ENCODE measurements at regions not wholly inside any gene's neighbourhood (a gene's known extent, or its start where the extent isn't known, plus 50 kb on each side); places are given as distances from the start of the nearest gene placed in this dataset.
"Not testable (repeated sequence)": the region's sequence is repeated elsewhere in the genome, so short reads cannot be mapped to it uniquely, and the experiment has no call there.

DNA sequence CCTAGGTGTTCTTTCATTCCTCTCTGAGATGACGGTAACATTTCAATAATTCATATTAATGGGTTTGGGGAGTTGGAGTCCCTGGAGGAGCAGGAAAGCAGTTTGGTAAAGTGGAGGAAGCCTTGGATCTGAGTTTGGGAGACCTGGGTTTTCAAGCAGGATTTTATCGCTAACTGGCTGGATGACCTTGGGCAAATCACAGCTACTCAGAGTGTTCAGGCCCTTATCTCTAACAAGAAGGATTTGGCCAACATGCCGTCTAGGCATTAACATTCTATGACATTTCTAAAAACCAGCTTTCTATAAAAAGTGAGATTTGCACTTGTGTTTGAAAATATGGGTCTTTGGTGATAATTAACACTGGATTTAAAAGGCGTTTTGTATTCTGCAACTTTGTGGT, 59.7 kb upstream of the MEX3C start:
- TF ChIP-seq, protein P1, sequence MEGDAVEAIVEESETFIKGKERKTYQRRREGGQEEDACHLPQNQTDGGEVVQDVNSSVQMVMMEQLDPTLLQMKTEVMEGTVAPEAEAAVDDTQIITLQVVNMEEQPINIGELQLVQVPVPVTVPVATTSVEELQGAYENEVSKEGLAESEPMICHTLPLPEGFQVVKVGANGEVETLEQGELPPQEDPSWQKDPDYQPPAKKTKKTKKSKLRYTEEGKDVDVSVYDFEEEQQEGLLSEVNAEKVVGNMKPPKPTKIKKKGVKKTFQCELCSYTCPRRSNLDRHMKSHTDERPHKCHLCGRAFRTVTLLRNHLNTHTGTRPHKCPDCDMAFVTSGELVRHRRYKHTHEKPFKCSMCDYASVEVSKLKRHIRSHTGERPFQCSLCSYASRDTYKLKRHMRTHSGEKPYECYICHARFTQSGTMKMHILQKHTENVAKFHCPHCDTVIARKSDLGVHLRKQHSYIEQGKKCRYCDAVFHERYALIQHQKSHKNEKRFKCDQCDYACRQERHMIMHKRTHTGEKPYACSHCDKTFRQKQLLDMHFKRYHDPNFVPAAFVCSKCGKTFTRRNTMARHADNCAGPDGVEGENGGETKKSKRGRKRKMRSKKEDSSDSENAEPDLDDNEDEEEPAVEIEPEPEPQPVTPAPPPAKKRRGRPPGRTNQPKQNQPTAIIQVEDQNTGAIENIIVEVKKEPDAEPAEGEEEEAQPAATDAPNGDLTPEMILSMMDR (IDR thresholded peaks at IDR 0.05): no peak
- H3K27me3 Mint-ChIP-seq (ENCODE audit: insufficient read depth): peaks cover 1% of the 10 kb centered on the region; the same call in 1 of the 2 replicates
- H3K4me1 Mint-ChIP-seq (ENCODE audit: low read depth): no peaks in the 10 kb centered on the region

DNA sequence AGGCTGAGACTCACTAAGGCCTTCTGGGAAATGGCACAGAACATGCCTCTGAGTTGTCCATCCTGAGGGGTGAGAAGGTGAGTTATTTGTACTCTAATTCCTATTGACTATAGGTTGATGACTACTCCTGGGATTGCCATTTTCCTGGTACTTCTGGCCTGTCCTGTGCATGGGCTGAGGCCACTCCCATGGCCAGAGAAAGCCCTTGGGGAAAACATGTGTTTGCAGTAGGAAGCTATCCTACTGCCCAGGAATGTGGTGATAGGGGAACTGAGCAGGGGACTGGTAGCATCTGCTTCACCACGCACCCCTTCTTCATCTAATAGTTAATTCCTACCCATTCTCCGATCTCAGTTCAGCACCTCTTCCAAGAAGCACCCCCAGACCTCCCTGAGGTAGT, 62.6 kb upstream of the MEX3C start:
- Mint-ChIP-seq H3K4me1 (ENCODE audit: low read depth) (no peaks in the 10 kb centered on the region), H3K27ac (no peak overlapping the region), H3K9me3 (peaks cover 1% of the 10 kb centered on the region; the same call in 1 of the 2 replicates), H3K27me3 (ENCODE audit: insufficient read depth) (0 out of 2 replicates have a peak, but pooled peaks cover 1% of the 10 kb centered on the region), H3K36me3 (ENCODE audit: low read depth) (no peaks in the 10 kb centered on the region), H3K4me3 (no peak overlapping the region)
- no peak for DNase-seq
- TF ChIP-seq, protein P1 (IDR thresholded peaks at IDR 0.05): no peak

More for the DNA sequence above, 59.7 kb upstream of the MEX3C start:
- H3K4me3 Mint-ChIP-seq: no peak overlapping the region
- no peak for DNase-seq
- peaks cover 9% of the 10 kb centered on the region for H3K9me3 Mint-ChIP-seq
- no peaks in the 10 kb centered on the region for H3K36me3 Mint-ChIP-seq (ENCODE audit: low read depth)
- no peak overlapping the region for H3K27ac Mint-ChIP-seq

DNA sequence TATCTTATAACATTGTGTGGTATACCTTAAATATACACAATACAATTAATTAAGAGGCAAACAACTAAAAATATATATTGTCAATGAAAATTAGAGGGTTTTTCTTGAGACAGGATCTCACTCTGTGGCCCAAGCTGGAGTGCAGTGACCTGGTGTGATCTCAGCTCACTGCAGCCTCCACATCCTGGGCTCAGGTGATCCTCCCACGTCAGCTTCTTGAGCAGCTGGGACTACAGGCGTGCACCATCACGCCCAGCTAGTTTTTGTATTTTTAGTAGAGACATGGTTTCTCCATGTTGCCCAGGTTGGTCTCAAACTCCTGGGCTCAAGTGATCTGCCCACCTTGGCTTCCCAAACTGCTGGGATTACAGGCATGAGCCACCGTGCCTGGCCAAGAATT, 68.6 kb upstream of the MEX3C start:
- H3K27me3 Mint-ChIP-seq (ENCODE audit: insufficient read depth); H3K4me1 Mint-ChIP-seq (ENCODE audit: low read depth); H3K36me3 Mint-ChIP-seq (ENCODE audit: low read depth); H3K27ac Mint-ChIP-seq; DNase-seq; H3K4me3 Mint-ChIP-seq; H3K9me3 Mint-ChIP-seq: not testable (repeated sequence)

DNA sequence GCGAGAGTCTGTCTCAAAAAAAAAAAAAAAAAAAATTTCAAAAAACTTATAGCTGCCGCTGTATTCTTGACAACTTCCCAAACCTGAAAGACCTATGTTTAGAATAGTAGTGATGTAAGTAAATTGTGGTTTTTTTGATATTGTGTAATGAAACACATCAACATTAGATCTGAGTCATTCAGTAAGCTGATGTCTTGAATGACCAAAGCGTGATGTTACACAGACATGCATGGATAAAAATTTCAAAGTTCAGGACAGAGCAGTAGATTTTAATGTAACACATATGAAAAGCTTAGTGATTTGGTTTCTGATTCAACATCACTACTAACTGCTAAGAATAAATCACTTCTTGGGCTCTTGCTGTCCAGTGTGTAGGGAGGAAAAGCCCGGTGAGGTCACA, 69.3 kb upstream of the MEX3C start:
- H3K4me1 Mint-ChIP-seq (ENCODE audit: low read depth): no peaks in the 10 kb centered on the region
- no peaks in the 10 kb centered on the region for H3K27me3 Mint-ChIP-seq (ENCODE audit: insufficient read depth)
- H3K27ac Mint-ChIP-seq: no peak overlapping the region
- H3K4me3 Mint-ChIP-seq: no peak overlapping the region
- H3K9me3 Mint-ChIP-seq: no peaks in the 10 kb centered on the region
- H3K36me3 Mint-ChIP-seq (ENCODE audit: low read depth): no peaks in the 10 kb centered on the region
- no peak for DNase-seq
- TF ChIP-seq, protein P1 (IDR thresholded peaks at IDR 0.05): no peak

DNA sequence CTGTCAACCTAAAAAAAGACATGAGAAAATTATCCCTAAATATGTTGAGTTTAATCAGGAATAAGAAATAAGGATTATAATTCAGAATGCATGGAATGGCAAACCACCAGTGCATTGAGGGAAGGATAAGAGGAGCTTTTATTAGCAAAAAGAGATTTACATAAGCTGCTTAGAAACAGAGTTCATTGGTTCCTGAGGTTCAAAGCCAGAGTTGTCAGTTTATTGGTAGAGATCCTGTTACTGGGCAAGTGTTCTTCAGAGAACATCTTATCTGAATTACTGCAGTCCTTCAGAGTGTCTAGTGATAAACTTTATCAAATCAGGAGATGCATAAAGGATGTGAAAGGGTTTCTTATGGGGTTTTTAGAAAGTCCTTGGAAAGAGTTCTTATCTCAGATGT, 76.0 kb upstream of the MEX3C start:
- Mint-ChIP-seq H3K27me3 (ENCODE audit: insufficient read depth) (no peaks in the 10 kb centered on the region), H3K4me1 (ENCODE audit: low read depth) (no peaks in the 10 kb centered on the region), H3K9me3 (peaks cover 5% of the 10 kb centered on the region; the same call in 1 of the 2 replicates), H3K27ac (no peak overlapping the region), H3K36me3 (ENCODE audit: low read depth) (no peaks in the 10 kb centered on the region), H3K4me3 (no peak overlapping the region)
- TF ChIP-seq, protein P1 (IDR thresholded peaks at IDR 0.05): no peak
- no peak for DNase-seq

DNA sequence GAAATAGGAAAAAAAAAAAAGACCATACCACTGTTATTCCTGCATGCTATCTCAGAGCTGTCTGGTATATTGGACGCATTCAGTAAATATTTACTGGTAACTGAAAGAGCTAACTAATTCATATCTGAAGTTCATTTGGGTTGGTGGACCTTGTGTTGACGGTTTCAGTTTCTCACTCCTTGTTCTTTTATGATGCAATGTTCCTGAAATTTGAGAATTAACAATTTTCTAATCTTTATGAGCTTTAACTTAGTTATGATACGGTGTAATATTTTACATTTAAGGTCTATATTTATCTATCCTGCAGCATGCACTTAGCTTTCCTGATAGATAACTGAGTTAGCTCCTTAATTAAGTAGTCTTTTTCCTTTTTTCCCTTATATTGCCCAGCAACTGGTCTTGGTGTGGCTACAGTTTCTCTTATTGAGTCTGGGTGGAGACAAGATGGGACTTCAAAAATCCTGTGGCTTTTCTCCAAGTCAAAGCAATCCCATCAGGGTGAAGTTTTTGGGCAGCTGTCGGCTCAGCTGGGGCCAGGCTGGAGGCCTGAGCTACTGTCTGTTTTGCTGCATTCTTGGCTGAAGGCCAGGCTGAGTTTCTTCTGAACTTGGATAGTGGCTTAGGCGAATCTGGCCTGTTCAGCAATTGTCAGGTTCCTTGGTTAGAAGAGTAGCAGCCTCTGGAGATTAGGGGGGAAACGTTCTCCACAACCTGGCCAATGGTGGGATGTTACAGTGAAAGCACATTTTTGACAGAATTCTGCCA, 78.4 kb upstream of the MEX3C start:
- H3K4me3 Mint-ChIP-seq: no peak overlapping the region
- no peak overlapping the region for H3K27ac Mint-ChIP-seq
- H3K4me1 Mint-ChIP-seq (ENCODE audit: low read depth): no peaks in the 10 kb centered on the region
- no peaks in the 10 kb centered on the region for H3K27me3 Mint-ChIP-seq (ENCODE audit: insufficient read depth)
- no peaks in the 10 kb centered on the region for H3K36me3 Mint-ChIP-seq (ENCODE audit: low read depth)
- H3K9me3 Mint-ChIP-seq: peaks cover 14% of the 10 kb centered on the region; the same call in 1 of the 2 replicates
- TF ChIP-seq, protein P1 (IDR thresholded peaks at IDR 0.05): no peak
- DNase-seq: no peak

Data from HFFc6 (cell line).